ENCODE measurements at regions not wholly inside any gene's neighbourhood (a gene's known extent, or its start where the extent isn't known, plus 50 kb on each side); places are given as distances from the start of the nearest gene placed in this dataset.
"Not testable (repeated sequence)": the region's sequence is repeated elsewhere in the genome, so short reads cannot be mapped to it uniquely, and the experiment has no call there.

DNA sequence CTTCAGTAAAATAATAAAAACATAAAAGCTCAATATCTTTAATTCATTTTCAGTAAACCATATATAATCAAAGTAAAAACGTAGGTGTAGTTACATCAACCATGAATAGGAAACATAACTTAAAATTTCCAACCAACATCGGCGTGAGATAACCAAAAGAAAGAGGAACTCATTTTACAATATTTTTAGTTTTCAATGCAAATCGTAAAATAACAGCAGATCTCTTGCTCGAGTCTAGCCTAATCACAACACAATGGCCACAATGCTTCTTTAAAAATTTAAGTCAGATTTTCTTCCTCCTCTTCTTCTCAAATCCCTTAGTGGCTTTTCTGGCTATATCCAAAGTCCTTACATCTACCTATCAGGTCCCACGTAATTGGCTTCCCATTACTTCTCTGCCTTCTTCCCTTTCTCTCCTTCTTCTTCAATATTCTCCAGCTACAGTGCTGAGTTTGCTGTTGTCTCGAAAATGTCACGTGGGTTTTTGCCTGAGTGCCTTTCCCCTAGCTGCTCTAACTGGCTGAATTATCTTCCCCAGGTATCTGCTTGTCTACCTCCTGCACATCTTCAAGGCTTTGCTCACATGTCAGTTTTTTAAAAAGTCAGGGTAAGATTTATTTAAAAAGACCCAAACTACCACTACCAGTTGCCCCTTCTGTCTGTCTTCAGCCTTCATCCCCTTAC is 90.9 kb upstream of the BANK1 start:
- intact Hi-C loops (cut with DNase I) = no loop called here
- 83 to 86% methylated on average over 8 of the region's 8 CpGs for WGBS, 2 donors
- H3K4me1 ChIP-seq = peaks cover 7 to 14% of the 10 kb centered on the region in 2 donors
- H3K9me3 ChIP-seq = no peaks in the 10 kb centered on the region
- no peaks in the 10 kb centered on the region for H3K36me3 ChIP-seq
- H3K27ac ChIP-seq = no peak overlapping the region
- no peaks in the 10 kb centered on the region for H3K27me3 ChIP-seq
- no peak for DNase-seq
- no peak overlapping the region for H3K4me3 ChIP-seq (replicated peaks in 1 of 3)
- TF ChIP-seq POLR2A (IDR thresholded peaks at IDR 0.05) = no peak
- TF ChIP-seq, protein P1, sequence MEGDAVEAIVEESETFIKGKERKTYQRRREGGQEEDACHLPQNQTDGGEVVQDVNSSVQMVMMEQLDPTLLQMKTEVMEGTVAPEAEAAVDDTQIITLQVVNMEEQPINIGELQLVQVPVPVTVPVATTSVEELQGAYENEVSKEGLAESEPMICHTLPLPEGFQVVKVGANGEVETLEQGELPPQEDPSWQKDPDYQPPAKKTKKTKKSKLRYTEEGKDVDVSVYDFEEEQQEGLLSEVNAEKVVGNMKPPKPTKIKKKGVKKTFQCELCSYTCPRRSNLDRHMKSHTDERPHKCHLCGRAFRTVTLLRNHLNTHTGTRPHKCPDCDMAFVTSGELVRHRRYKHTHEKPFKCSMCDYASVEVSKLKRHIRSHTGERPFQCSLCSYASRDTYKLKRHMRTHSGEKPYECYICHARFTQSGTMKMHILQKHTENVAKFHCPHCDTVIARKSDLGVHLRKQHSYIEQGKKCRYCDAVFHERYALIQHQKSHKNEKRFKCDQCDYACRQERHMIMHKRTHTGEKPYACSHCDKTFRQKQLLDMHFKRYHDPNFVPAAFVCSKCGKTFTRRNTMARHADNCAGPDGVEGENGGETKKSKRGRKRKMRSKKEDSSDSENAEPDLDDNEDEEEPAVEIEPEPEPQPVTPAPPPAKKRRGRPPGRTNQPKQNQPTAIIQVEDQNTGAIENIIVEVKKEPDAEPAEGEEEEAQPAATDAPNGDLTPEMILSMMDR (IDR thresholded peaks at IDR 0.05) = no peak

DNA sequence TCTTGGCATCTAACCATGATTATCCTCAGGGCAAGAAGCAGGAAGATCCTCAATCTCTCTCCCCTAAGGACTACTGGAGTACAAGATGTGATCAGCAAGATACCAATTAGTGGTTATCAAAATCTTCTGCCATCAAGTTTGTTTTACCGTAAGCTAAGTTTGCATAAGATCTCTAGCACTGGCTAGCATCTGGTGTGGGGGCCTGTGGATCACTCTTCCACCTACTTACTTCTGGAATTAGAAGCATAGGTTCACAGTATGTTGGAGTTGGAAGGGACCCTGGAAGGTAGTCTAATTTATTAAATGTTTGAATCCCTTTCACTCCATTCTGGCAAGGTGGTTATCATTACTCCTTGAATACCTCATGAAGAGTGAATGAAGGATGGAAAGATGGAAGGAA is 93.3 kb upstream of the BANK1 start:
- Histone ChIP-seq H3K4me1 (peaks cover 7 to 10% of the 10 kb centered on the region in 2 donors), H3K36me3 (no peaks in the 10 kb centered on the region), H3K27me3 (no peaks in the 10 kb centered on the region), H3K27ac (no peak overlapping the region), H3K9me3 (no peaks in the 10 kb centered on the region), H3K4me3 (replicated peaks in 1 of 3) (no peak overlapping the region)
- DNase-seq = peak in 1 of 2 donors; percentile 3
- TF ChIP-seq, protein P1 (IDR thresholded peaks at IDR 0.05) = no peak
- TF ChIP-seq POLR2A (IDR thresholded peaks at IDR 0.05) = no peak
- intact Hi-C loops (cut with DNase I) = no loop called here
- WGBS, 2 donors = 67 to 69% methylated on average over 1 of the region's 1 CpG

DNA sequence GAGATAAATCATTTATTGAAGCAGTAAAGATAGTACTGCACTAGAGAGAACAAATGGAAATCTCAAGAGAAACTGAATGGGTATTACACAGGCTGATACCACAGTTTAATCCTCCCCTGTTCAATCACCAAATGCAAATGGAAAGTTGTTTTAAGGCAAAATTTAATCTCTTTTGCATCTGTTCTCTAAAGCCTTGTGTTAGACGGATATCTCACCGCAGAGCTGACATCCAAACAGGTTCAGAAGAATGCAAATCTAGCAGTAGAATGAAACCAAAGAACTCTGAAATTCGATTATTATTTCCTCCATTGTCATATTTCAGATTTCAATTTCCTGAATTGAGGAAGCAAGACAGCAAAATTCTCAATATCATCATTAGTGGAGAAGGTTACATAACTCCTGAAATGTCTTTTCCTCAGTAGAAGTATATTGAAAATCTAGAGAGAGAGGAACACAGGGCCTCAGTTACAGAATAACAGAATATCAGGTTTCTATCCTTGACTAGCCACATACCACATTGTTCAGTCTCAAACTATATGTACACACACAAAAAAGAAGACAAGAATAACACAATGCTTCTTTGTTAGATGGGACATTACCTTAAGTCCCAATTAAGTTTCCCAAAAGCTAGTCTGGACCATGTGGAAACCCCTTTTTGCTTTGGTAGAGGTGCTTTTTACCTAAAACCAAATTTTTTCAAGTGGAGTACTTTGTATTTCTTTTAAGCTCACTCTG is 94.1 kb upstream of the BANK1 start:
- peaks cover 7 to 9% of the 10 kb centered on the region in 2 donors for H3K4me1 ChIP-seq
- DNase-seq = no peak
- WGBS, 2 donors = 86 to 91% methylated on average over 3 of the region's 3 CpGs
- H3K4me3 ChIP-seq (replicated peaks in 1 of 3) = no peak overlapping the region
- no peaks in the 10 kb centered on the region for H3K9me3 ChIP-seq
- intact Hi-C loops (cut with DNase I) = no loop called here
- H3K27ac ChIP-seq = no peak overlapping the region
- no peaks in the 10 kb centered on the region for H3K27me3 ChIP-seq
- no peak for TF ChIP-seq POLR2A (IDR thresholded peaks at IDR 0.05)
- TF ChIP-seq, protein P1 (IDR thresholded peaks at IDR 0.05) = no peak
- H3K36me3 ChIP-seq = no peaks in the 10 kb centered on the region

DNA sequence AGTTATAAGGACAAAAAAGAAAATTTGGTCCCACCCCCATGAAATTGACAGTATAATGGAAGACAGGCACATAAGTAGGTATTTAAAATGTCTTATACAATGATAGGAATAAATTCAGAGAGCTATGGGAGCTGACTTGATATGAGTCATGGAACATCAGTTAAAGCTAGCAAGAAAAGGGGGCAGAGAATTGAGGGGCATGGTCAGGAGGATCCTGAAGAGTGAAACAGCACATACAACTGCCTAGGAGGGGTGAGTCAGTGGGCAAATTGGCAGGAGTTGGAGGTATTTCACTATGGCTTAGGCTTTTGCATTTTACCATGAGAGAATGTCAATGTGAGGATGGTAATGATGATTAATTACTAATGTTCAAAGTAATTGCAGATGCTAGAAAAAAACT is 95.4 kb upstream of the BANK1 start:
- no peaks in the 10 kb centered on the region for H3K36me3 ChIP-seq
- peaks cover 7 to 9% of the 10 kb centered on the region in 2 donors for H3K4me1 ChIP-seq
- DNase-seq = no peak
- TF ChIP-seq, protein P1 (IDR thresholded peaks at IDR 0.05) = no peak
- no peak for TF ChIP-seq POLR2A (IDR thresholded peaks at IDR 0.05)
- H3K4me3 ChIP-seq (replicated peaks in 1 of 3) = no peak overlapping the region
- H3K27me3 ChIP-seq = no peaks in the 10 kb centered on the region
- intact Hi-C loops (cut with DNase I) = no loop called here
- H3K9me3 ChIP-seq = no peaks in the 10 kb centered on the region
- H3K27ac ChIP-seq = no peak overlapping the region

DNA sequence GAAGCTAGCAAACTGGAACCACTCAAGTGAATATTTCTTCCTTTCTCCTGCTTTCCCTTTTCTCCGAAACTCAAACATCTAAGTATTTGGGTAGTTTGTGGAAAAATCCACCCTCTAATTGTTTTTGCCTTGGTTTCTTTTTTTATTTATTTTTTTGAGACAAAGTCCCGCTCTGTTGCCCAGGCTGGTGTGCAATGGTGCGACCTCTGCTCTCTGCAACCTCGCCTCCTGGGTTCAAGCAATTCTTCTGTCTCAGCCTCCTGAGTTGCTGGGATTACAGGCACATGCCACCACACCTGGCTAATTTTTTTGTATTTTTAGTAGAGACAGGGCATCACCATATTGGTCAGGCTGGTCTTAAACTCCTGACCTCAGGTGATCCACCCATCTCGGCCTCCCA is 96.1 kb upstream of the BANK1 start:
- H3K36me3 ChIP-seq; DNase-seq; H3K9me3 ChIP-seq; H3K27me3 ChIP-seq; H3K27ac ChIP-seq; H3K4me1 ChIP-seq; intact Hi-C loops (cut with DNase I); H3K4me3 ChIP-seq (replicated peaks in 1 of 3): not testable (repeated sequence)
- WGBS, 2 donors = 94% methylated on average over 5 of the region's 5 CpGs
